Smooth muscle cell (in vitro differentiated cells): ENCODE measurements at regions not wholly inside any gene's neighbourhood (a gene's known extent, or its start where the extent isn't known, plus 50 kb on each side); places are given as distances from the start of the nearest gene placed in this dataset.

Experiments
- DNase-seq: peaks from one replicate; lab custom pipeline; 2025; ENCODE audit not compliant: unreplicated experiment; lab: John Stamatoyannopoulos, UW
- H2AFZ ChIP-seq: fragments of 200-600 bp; sonication (generic); 2 replicates; pipeline ENCODE4 v1.6.0; 2016; ENCODE audit warnings: antibody characterized with exemption, low read depth, mild to moderate bottlenecking
- H3F3A ChIP-seq: fragments of 200-600 bp; sonication (generic); 2 replicates; pipeline ENCODE4 v1.6.0; 2017; ENCODE audit warnings: antibody characterized with exemption, low read depth
- H3K27ac ChIP-seq: fragments of 200-600 bp; sonication (generic); 2 replicates; pipeline ENCODE4 v1.5.1; 2016; ENCODE audit warnings: low read depth, mild to moderate bottlenecking
- H3K27me3 ChIP-seq: fragments of 200-600 bp; sonication (generic); 2 replicates; pipeline ENCODE4 v1.6.1; 2016; ENCODE audit warnings: low read depth, mild to moderate bottlenecking
- H3K36me3 ChIP-seq: fragments of 200-600 bp; sonication (generic); 2 replicates; pipeline ENCODE4 v1.5.1; 2016; ENCODE audit warnings: low read depth
- H3K4me1 ChIP-seq: fragments of 200-600 bp; sonication (generic); 2 replicates; pipeline ENCODE4 v1.5.1; 2016; ENCODE audit warnings: low read depth
- H3K4me2 ChIP-seq: fragments of 200-600 bp; sonication (generic); 2 replicates; pipeline ENCODE4 v1.6.0; 2016; ENCODE audit warnings: mild to moderate bottlenecking
- H3K4me3 ChIP-seq: fragments of 200-600 bp; sonication (generic); 2 replicates; pipeline ENCODE4 v1.5.1; 2016; ENCODE audit warnings: mild to moderate bottlenecking
- H3K79me2 ChIP-seq: fragments of 200-600 bp; sonication (generic); 2 replicates; pipeline ENCODE4 v1.6.0; 2016; ENCODE audit warnings: low read depth, mild to moderate bottlenecking
- H3K9ac ChIP-seq: fragments of 200-600 bp; sonication (generic); 2 replicates; pipeline ENCODE4 v1.6.0; 2016; ENCODE audit warnings: low read depth
- H3K9me3 ChIP-seq: fragments of 200-600 bp; sonication (generic); replicated peaks from 2 replicates; pipeline ENCODE4 v1.5.1; 2016; ENCODE audit warnings: low read depth
- H4K20me1 ChIP-seq: fragments of 200-600 bp; sonication (generic); 2 replicates; pipeline ENCODE4 v1.6.0; 2016; ENCODE audit warnings: low read depth
- WGBS: methylation state at CpG from one replicate; pipeline ENCODE4 v1.1.7; 2016; ENCODE audit warnings: low lambda C conversion rate; 5-methylcytosine and 5-hydroxymethylcytosine counted together
- TF ChIP-seq, protein P1 (sequence below): fragments of 200-600 bp; sonication (generic); IDR thresholded peaks from 2 replicates; pipeline ENCODE4 v1.5.1; 2017; ENCODE audit warnings: borderline replicate concordance, mild to moderate bottlenecking, antibody characterized with exemption; ENCODE audit not compliant: insufficient read depth, poor library complexity, severe bottlenecking

DNA sequence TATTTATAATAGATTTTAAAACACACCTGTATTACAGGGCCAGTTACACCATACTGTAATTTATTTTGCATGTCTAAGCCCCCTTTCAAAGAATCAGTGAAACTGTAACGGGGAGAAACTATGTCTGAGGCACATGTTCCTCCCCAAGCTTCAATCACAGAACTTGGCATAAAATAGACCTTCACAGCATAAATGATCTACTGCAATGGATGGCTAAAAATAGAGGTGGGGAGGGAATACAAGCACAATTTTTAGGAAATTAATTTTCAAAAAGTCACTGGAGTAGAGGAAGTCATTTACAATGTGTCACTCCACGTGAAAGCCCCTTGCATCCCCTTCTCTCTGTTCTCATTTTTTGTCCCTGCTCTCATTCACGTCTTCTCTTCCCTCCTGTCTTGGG, 385.2 kb downstream of the TNS3 start:
- Histone ChIP-seq H3K36me3 (no peaks in the 10 kb centered on the region), H3K4me3 (no peak overlapping the region), H3K79me2 (no peaks in the 10 kb centered on the region), H3K9ac (no peak overlapping the region), H3K4me1 (no peaks in the 10 kb centered on the region), H3K4me2 (no peak overlapping the region), H3K27me3 (no peaks in the 10 kb centered on the region), H3K9me3 (no peaks in the 10 kb centered on the region), H2AFZ (no peak overlapping the region), H3F3A (no peaks in the 10 kb centered on the region), H3K27ac (no peak overlapping the region), H4K20me1 (no peaks in the 10 kb centered on the region)
- TF ChIP-seq, protein P1, sequence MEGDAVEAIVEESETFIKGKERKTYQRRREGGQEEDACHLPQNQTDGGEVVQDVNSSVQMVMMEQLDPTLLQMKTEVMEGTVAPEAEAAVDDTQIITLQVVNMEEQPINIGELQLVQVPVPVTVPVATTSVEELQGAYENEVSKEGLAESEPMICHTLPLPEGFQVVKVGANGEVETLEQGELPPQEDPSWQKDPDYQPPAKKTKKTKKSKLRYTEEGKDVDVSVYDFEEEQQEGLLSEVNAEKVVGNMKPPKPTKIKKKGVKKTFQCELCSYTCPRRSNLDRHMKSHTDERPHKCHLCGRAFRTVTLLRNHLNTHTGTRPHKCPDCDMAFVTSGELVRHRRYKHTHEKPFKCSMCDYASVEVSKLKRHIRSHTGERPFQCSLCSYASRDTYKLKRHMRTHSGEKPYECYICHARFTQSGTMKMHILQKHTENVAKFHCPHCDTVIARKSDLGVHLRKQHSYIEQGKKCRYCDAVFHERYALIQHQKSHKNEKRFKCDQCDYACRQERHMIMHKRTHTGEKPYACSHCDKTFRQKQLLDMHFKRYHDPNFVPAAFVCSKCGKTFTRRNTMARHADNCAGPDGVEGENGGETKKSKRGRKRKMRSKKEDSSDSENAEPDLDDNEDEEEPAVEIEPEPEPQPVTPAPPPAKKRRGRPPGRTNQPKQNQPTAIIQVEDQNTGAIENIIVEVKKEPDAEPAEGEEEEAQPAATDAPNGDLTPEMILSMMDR: no peak
- no peak for DNase-seq
- WGBS: 89% methylated on average over 3 of the region's 3 CpGs

- no peak overlapping the region for H3K27ac ChIP-seq
- H3K36me3 ChIP-seq: no peaks in the 10 kb centered on the region
- H3K9ac ChIP-seq: no peak overlapping the region
- H4K20me1 ChIP-seq: no peaks in the 10 kb centered on the region
- H3K9me3 ChIP-seq: no peaks in the 10 kb centered on the region
- no peaks in the 10 kb centered on the region for H3K79me2 ChIP-seq
- H2AFZ ChIP-seq: no peak overlapping the region
- no peak overlapping the region for H3K4me2 ChIP-seq
- WGBS: 94% methylated on average over 3 of the region's 3 CpGs
- H3F3A ChIP-seq: no peaks in the 10 kb centered on the region
- no peak overlapping the region for H3K4me3 ChIP-seq
- TF ChIP-seq, protein P1: no peak
- no peaks in the 10 kb centered on the region for H3K27me3 ChIP-seq
- no peak for DNase-seq
- no peaks in the 10 kb centered on the region for H3K4me1 ChIP-seq
Measured at GRCh38 chr7:47196106-47196645, 385.7 kb downstream of the TNS3 start.

GRCh38 chr7:47195641-47196040, 386.3 kb downstream of the TNS3 start:
- 86% methylated on average over 6 of the region's 6 CpGs for WGBS
- Histone ChIP-seq H3K27ac (no peak overlapping the region), H3K36me3 (no peaks in the 10 kb centered on the region), H2AFZ (no peak overlapping the region), H3K4me2 (no peak overlapping the region), H3F3A (no peaks in the 10 kb centered on the region), H4K20me1 (no peaks in the 10 kb centered on the region), H3K9ac (no peak overlapping the region), H3K9me3 (no peaks in the 10 kb centered on the region), H3K4me1 (no peaks in the 10 kb centered on the region), H3K79me2 (no peaks in the 10 kb centered on the region), H3K27me3 (no peaks in the 10 kb centered on the region), H3K4me3 (no peak overlapping the region)
- TF ChIP-seq, protein P1: peak; percentile 15
- DNase-seq: no peak

GRCh38 chr7:47194516-47195057, 387.3 kb downstream of the TNS3 start:
- H3K4me2 ChIP-seq: no peak overlapping the region
- no peak overlapping the region for H2AFZ ChIP-seq
- no peaks in the 10 kb centered on the region for H3K27me3 ChIP-seq
- no peak overlapping the region for H3K9ac ChIP-seq
- H3K4me1 ChIP-seq: no peaks in the 10 kb centered on the region
- no peak overlapping the region for H3K4me3 ChIP-seq
- H3F3A ChIP-seq: no peaks in the 10 kb centered on the region
- H3K79me2 ChIP-seq: no peaks in the 10 kb centered on the region
- no peaks in the 10 kb centered on the region for H4K20me1 ChIP-seq
- no peak overlapping the region for H3K27ac ChIP-seq
- 82% methylated on average over 7 of the region's 7 CpGs for WGBS
- DNase-seq: no peak
- no peaks in the 10 kb centered on the region for H3K9me3 ChIP-seq
- H3K36me3 ChIP-seq: no peaks in the 10 kb centered on the region
- TF ChIP-seq, protein P1: no peak
